ENCODE measurements at regions not wholly inside any gene's neighbourhood (a gene's known extent, or its start where the extent isn't known, plus 50 kb on each side); places are given as distances from the start of the nearest gene placed in this dataset.

DNA sequence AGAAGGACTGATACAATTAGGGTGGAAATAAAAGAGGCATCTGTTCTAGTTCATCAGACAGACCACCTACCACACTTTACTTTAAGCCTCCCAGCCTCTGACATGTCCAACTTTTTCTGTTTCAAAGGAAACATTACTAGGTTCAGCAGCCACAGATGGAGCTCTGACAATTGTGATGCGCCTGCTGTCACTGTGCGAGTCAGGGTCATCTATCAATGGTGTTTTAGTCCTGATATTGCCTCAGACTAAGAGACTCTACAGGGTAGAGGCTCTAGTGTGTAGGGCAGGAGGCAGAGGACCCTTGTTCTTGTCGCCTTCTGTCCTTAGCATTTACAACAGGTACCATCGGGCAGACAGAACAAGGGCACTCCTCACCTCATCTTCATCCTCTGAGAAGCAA, 685.0 kb upstream of the SGCG start:
- no peaks in the 10 kb centered on the region for H3F3A ChIP-seq (replicated peaks; ENCODE audit: insufficient read depth)
- WGBS (ENCODE audit: low lambda C conversion rate), result 10% methylated on average over 4 of the region's 4 CpGs
- no peak overlapping the region for H3K27ac ChIP-seq (ENCODE audit: low read depth in 2 of 2, low read length in 1 of 2)
- H3K9me3 ChIP-seq, result no peaks in the 10 kb centered on the region
- H3K9ac ChIP-seq, result no peak overlapping the region
- H3K4me2 ChIP-seq, result no peak overlapping the region
- no peaks in the 10 kb centered on the region for H3K79me2 ChIP-seq (ENCODE audit: insufficient read depth)
- H2AFZ ChIP-seq (ENCODE audit: low read depth), result no peak overlapping the region
- no peaks in the 10 kb centered on the region for H3K9me2 ChIP-seq
- no peak for DNase-seq
- no peaks in the 10 kb centered on the region for H3K27me3 ChIP-seq (ENCODE audit: insufficient read depth)
- no peak overlapping the region for H3K4me3 ChIP-seq (ENCODE audit: low read depth in 2 of 2, low read length in 1 of 2)
- no peaks in the 10 kb centered on the region for H3K4me1 ChIP-seq (ENCODE audit: control insufficient read depth in 1 of 2, insufficient read depth in 2 of 2, low read depth in 1 of 2, low read length in 1 of 2)
- ChIA-PET POLR2A (no interaction called here), CTCF (interaction anchor here (0.5 kb wide), 1 partner anchor 14 kb away, joined by 3 read pairs; no protein-coding TSS in a partner anchor)
- no peaks in the 10 kb centered on the region for H3K36me3 ChIP-seq (replicated peaks in 1 of 2; ENCODE audit: control insufficient read depth in 1 of 2, insufficient read depth in 2 of 2, low read length in 1 of 2)
- TF ChIP-seq MXI1 (IDR thresholded peaks at IDR 0.05; ENCODE audit: low read depth, low read length) (no peak), EP300 (IDR thresholded peaks at IDR 0.05; ENCODE audit: borderline replicate concordance in 1 of 2, low read depth in 1 of 2, low read length in 1 of 2) (no peak)
- no peaks in the 10 kb centered on the region for H4K20me1 ChIP-seq (ENCODE audit: insufficient read depth)

- CTCF ChIA-PET, result interaction anchor here (1.5 kb wide), 1 partner anchor 11 kb away, joined by 3 read pairs; no protein-coding TSS in a partner anchor
- Histone ChIP-seq H3K4me1 (ENCODE audit: control insufficient read depth in 1 of 2, insufficient read depth in 2 of 2, low read depth in 1 of 2, low read length in 1 of 2) (no peaks in the 10 kb centered on the region), H3K4me2 (no peak overlapping the region), H3K27ac (ENCODE audit: low read depth in 2 of 2, low read length in 1 of 2) (no peak overlapping the region), H3K36me3 (replicated peaks in 1 of 2; ENCODE audit: control insufficient read depth in 1 of 2, insufficient read depth in 2 of 2, low read length in 1 of 2) (no peaks in the 10 kb centered on the region), H3K9me2 (no peaks in the 10 kb centered on the region), H3K27me3 (ENCODE audit: insufficient read depth) (no peaks in the 10 kb centered on the region), H3F3A (replicated peaks; ENCODE audit: insufficient read depth) (no peaks in the 10 kb centered on the region), H3K79me2 (ENCODE audit: insufficient read depth) (no peaks in the 10 kb centered on the region), H2AFZ (ENCODE audit: low read depth) (no peak overlapping the region), H4K20me1 (ENCODE audit: insufficient read depth) (no peaks in the 10 kb centered on the region), H3K4me3 (ENCODE audit: low read depth in 2 of 2, low read length in 1 of 2) (no peak overlapping the region), H3K9ac (no peak overlapping the region), H3K9me3 (no peaks in the 10 kb centered on the region)
- 31% methylated on average over 17 of the region's 17 CpGs for whole genome bisulfite sequencing (ENCODE audit: low lambda C conversion rate)
- TF ChIP-seq NRF1 (IDR thresholded peaks at IDR 0.05; ENCODE audit: low read depth, low read length) (no peak), GABPA (IDR thresholded peaks at IDR 0.05; ENCODE audit: low read depth) (no peak), MEF2A (IDR thresholded peaks at IDR 0.05; ENCODE audit: borderline replicate concordance, low read depth) (no peak), FOXJ3 (CRISPR knock-in tag; IDR thresholded peaks at IDR 0.05) (no peak), FOXM1 (IDR thresholded peaks at IDR 0.05; ENCODE audit: low read depth) (no peak), YY1 (IDR thresholded peaks at IDR 0.05; ENCODE audit: low read depth) (no peak), USF1 (IDR thresholded peaks at IDR 0.05; ENCODE audit: borderline replicate concordance, low read depth) (no peak), ELF1 (IDR thresholded peaks at IDR 0.05) (no peak)
- TF ChIP-seq, protein P1, sequence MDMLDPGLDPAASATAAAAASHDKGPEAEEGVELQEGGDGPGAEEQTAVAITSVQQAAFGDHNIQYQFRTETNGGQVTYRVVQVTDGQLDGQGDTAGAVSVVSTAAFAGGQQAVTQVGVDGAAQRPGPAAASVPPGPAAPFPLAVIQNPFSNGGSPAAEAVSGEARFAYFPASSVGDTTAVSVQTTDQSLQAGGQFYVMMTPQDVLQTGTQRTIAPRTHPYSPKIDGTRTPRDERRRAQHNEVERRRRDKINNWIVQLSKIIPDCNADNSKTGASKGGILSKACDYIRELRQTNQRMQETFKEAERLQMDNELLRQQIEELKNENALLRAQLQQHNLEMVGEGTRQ (IDR thresholded peaks at IDR 0.05; ENCODE audit: borderline replicate concordance, low read depth, low read length), result no peak
- TF ChIP-seq, protein P2, sequence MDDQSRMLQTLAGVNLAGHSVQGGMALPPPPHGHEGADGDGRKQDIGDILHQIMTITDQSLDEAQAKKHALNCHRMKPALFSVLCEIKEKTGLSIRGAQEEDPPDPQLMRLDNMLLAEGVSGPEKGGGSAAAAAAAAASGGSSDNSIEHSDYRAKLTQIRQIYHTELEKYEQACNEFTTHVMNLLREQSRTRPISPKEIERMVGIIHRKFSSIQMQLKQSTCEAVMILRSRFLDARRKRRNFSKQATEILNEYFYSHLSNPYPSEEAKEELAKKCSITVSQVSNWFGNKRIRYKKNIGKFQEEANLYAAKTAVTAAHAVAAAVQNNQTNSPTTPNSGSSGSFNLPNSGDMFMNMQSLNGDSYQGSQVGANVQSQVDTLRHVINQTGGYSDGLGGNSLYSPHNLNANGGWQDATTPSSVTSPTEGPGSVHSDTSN (IDR thresholded peaks at IDR 0.05), result no peak
- POLR2A ChIA-PET, result no interaction called here
- no peak for DNase-seq
Observed at GRCh38 chr13:22496803-22497508, 683.8 kb upstream of the SGCG start.

Measured in SK-N-SH (cell line).